PFSK-1 (cell line): ENCODE measurements at regions not wholly inside any gene's neighbourhood (a gene's known extent, or its start where the extent isn't known, plus 50 kb on each side); places are given as distances from the start of the nearest gene placed in this dataset.

Experiments used
- FOXP2 ChIP-seq: optimal IDR thresholded peaks from 2 replicates; pipeline ENCODE3; 2011; ENCODE audit warnings: borderline replicate concordance, control low read depth, inconsistent platforms; ENCODE audit not compliant: insufficient read depth; ENCODE audit errors: extremely low read length, extremely low read depth
- POLR2AphosphoS5 ChIP-seq: IDR thresholded peaks from 2 replicates; pipeline ENCODE4 v1.6.1; 2012; ENCODE audit warnings: low read depth, mild to moderate bottlenecking, control low read depth, low read length, moderate library complexity
- REST ChIP-seq, 2 experiments: IDR thresholded peaks; 2 replicates each; pipeline versions ENCODE4 v1.6.1 to v1.8.0; 2011 to 2012; ENCODE audit warnings: low read depth in 2 of 2, low read length in 2 of 2, control low read depth in 1 of 2, inconsistent platforms in 1 of 2, mild to moderate bottlenecking in 1 of 2, moderate library complexity in 1 of 2; ENCODE audit not compliant: insufficient read depth in 1 of 2
- SIN3A ChIP-seq: IDR thresholded peaks from 2 replicates; pipeline ENCODE4 v1.6.1; 2012; ENCODE audit warnings: mild to moderate bottlenecking, low read length, moderate library complexity, borderline replicate concordance; ENCODE audit not compliant: insufficient read depth
- TAF1 ChIP-seq: IDR thresholded peaks from 2 replicates; pipeline ENCODE4 v1.6.1; 2012; ENCODE audit warnings: low read length, control low read depth, borderline replicate concordance; ENCODE audit not compliant: insufficient read depth

DNA sequence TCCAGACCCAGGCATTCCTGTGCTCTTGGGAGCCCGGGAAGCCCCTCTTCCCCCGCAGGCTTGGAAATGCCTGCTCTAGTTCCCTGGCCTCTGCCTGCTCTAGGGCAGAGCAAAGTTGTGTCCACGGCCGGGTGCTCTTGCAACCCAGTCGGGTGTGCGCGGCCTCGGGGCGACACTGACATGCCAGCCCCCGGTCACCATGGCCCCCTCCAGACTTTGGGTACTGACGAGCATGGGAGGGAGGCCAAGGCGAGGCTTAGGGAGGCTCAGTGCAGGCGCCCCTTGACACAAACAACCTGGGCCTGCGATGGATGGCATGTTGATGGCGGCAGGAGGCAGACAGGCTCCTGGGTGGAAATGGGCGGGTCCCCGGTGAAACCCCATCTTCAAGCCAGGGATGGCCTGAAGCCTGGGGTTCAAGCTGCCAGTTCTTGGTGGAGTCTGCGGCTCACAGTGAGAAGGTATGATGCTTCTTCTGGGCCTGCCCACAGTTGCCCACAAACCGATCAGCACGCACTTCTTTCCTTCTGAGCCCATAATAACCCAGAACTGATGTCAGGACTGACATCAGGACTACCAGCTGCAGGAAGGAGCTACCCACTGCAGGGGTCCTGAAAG is 689.9 kb downstream of the DSC3 start:
- TF ChIP-seq POLR2AphosphoS5 = no peak
- TF ChIP-seq SIN3A = no peak
- TF ChIP-seq TAF1 = no peak
- no peak for TF ChIP-seq REST (IDR thresholded peaks at IDR 0.05; ENCODE audit: insufficient read depth in 1 of 2, low read depth in 2 of 2, low read length in 2 of 2)
- TF ChIP-seq FOXP2 = no peak
